ENCODE measurements at regions not wholly inside any gene's neighbourhood (a gene's known extent, or its start where the extent isn't known, plus 50 kb on each side); places are given as distances from the start of the nearest gene placed in this dataset.

DNA sequence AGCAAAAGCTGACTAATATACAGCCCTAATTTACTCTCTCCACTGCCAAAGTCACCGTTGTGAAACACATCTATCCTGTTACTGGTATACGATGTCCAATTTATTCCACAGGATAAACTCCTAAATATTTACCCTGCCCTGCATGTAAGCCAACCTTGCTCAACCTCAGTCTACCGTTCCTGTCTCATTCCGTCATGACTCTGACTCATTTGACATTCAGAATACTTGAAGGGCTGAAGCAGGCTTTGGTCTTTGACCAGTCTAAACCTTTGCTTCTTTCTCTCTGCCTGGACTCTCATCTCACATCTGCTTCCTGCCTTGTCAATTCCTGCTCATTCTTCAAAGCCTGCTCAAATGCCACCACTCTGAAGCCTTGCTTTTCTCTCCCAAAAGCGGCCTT lies 157.5 kb downstream of the SCP2D1 start:
- no peak for DNase-seq (ENCODE audit: low spot score)

DNA sequence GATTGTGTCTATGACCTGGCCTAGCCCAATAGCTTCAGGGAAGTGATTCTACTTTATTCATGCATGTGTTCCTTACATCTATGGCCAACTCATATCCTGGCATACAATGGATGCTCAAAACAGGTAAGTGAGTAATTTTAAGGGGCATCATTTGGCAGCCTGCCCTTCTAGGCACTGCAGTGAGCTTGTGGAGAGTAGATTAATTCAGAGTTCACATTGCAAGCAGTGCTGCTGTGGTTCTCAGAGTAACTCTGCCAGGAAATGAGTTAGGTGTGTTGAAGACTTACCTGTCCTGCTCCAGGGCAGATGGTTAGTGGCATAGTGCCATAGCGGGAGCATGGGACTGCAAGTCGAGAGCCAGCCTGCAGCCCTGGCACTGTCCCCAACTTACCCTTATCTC lies 158.0 kb downstream of the SCP2D1 start:
- no peak for DNase-seq (ENCODE audit: low spot score)

DNA sequence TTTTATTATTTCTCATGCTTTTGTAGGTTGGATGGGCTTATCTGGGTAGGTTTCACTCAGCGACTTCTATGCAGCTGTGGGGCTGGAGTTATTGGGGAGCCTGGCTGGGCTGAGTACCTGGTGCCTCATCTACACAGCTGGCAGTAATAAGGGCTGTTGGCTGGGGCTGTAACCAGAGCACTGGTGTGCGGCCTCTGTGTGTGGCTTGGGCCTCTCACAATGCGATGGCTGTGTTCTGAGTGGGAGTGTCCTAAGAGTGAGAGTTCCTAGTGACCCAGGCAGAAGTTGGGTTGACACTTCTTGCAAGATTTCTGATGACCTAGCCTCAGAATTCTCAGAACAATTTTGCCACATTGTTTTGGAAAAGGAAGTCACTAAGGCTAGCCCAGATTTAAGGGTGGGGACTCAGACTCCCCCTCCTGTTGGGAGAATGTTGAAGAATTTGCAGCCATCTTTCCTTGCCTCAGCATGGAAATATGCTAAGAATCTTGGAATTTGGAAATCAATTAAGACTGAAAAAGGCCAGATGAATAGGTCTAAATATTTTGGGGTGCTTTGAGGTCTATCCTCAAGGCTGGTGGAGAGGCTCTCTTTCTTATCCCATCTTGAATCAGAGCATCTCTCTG lies 158.8 kb downstream of the SCP2D1 start:
- DNase-seq (ENCODE audit: low spot score), result no peak

DNA sequence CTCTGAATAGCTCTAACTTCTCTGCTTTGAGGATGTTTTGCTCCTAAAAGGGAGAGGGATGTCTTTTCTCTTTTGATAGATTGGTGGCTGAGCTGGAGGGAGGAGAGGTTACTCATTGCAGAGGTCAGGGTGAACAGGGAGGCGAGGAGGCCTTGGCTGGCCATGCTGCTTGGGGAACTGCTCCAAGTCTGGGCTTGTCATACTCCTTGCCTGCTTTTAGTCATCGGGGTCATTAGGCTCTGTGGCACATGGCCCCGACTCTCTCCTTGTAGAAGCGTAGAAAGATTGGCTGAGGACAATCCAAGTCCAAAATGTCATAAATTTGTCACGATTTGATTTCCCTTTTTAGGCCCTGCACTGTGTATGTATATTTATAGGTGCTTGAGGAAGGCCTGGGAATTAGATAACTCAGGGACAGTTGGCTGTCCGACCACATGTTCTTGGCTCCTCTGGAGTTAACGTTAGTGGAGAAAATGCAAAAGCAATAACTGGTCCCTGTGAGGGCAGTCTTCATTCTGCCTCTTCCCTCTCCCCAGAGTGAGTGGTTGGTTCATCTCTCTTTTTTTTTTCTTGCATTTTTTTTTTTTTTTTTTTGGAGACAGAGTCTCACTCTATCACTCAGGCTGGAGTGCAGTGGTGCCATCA lies 160.1 kb downstream of the SCP2D1 start:
- DNase-seq (ENCODE audit: low spot score), result no peak

DNA sequence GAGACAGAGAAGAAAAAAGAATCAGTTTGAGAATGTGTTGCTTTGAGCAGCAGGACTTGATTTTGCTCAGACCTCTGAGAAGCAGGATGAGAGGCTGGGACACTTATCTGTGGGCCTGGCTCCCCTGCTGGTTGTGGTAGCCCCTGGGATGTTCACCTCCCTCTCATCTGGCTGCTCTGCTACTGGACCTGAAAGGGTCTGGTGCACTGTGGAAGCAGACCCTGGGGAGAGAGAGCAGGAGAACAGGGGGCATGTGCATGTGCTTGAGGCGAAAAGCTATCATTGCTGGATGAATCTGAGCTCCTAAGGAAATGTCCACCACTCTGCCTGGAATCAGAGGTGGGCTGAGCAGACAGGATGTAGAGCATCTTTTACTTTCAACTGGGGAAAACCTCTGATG lies 161.1 kb downstream of the SCP2D1 start:
- no peak for DNase-seq (ENCODE audit: low spot score)

DNA sequence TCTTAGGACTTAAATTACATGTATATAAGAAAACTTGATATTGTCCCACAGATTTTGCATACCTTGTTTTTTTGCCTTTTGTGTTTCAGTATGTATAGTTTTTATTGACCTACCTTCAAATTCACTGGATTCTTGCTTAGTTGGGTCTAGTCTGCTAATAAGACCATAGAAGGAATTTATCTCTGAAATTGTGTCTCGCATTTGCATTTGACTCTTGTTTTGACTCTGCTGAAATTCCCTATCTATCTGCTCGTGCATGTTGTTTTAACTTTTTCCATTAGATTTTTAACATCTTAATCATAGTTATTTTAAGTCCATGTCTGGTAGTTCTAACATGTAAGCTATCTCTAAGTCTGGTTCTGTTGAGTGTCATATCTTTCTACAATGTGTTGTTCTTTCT lies 163.9 kb downstream of the SCP2D1 start:
- no peak for DNase-seq (ENCODE audit: low spot score)

DNA sequence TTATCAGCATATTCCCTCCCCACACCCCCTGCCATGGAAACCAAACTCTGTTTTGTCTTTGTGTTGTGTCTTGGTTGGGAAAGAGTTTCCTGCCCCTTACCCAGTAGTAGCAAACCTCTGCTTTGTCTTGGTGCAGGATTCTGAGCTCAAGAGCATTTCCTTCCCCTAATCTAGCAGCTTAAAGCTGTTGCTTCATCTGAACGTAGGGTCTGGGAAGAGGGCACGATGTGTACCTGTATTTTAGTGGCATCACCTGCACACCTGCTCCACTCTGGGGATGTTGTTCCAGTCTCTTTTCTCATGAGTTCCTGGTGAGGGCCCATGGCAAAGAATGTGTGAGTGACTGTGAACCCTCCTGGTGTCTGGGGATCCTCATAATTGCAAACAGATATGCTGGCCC lies 164.7 kb downstream of the SCP2D1 start:
- DNase-seq (ENCODE audit: low spot score), result no peak

DNA sequence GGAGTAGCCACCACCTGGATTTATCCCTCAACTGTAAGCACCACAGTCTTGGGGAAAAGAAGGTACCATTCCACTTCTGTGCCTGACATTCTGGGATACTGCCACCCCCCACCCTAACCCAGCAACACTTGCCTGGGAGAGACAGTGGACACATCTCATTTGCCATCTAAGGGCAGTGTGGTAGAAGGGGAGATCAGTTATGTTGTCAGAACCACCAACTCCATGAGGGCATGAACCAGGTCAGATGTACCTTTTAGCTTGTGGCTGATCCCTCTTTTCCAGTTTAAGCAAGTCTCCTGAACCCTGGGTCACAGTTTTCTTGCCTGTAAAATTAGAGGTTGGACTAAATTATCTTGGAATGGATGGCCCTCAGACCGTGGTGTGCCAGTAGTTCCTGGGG lies 165.5 kb downstream of the SCP2D1 start:
- DNase-seq (ENCODE audit: low spot score), result no peak

DNA sequence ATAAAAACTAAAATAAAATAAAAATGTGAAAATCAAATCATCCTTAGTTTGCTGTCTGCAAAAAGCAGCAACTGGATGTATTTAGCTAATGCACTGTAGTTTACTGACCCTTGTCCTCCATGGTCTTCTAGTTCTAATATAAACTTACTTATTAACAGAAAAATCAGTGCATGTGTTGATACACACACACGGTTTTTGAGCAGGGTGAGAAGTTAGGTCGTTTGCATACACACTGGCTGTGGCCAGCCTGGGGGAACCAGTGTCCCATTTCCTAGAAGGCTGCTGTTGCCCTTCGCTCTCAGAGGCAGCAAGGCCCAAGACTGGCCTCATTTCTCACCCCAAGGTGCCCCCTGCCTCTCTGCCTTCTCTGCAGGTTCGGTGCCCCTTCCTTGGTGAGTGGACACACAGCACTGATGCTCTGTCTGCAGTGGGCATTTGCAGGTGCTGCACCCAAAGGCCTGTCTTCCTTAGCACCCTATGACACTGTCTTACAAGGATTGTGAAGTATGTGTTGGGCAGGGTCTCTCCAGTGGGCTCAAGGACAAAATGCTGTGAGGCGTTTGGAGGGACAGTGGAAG lies 168.5 kb downstream of the SCP2D1 start:
- no peak for DNase-seq (ENCODE audit: low spot score)

DNA sequence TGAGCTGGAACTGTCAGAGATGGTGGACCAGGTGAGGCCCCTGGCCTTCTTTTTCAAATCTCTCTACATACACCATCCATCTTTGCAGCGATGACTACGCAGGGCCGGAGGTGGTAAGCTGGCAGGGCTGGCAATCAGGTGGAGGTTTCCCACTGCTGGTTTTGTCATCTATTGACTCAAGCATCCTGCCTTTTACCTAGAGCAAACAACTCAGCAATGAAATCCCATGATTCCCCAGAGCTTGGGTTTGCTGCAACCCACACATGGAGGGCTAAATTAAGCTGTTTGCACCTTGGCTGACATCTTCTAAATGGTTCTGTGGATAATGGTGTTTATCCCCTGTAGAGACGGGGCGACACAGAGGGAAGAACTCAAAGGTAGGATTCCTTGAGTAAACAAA lies 170.2 kb downstream of the SCP2D1 start:
- DNase-seq (ENCODE audit: low spot score), result no peak

DNA sequence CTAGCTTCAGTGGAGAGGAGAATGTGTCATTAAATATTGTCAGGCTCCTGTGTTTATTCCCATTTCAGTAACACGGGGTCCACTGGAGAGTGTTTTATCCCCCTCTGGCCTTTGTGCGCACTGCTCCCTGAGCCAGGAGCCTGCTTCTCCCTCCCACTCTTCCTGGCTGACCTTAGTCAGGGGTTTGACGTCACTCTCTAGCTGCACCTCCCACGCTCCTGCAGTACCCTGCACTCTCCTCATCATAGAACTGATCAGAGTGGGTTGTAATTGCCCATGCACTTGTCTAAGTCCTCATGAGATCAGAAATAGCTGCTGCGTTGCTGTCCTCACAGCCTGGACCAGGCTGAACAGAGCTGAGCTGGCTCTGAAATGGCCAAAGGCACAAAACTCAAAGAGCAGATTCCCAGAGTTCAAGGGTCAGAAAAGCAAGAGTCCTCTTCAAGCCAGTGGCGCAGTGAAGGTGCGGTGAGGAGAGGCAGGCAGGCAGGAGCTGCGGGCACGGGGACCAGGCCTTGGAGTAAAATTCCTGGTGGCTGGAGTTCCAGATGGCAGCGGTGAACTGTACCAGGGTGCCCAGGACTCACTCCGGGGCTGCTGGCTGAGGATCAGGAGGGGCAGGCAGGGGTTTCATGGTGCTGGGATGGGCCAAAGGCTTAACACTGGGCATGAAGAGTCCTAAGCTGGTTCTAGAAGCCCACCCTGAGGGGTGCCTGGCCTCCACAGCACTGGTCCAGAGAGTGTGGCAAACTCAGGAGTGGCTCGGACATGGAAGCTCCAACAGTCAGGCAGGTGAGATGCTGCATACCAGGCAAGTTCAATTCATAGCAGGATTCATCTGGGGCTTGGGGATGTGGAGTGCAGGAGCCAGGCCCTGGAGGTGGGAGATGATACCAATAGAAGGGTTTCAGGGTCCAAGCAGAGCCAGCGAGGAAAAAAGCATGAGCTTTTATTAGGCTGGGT lies 170.9 kb downstream of the SCP2D1 start:
- no peak for DNase-seq (ENCODE audit: low spot score)

DNA sequence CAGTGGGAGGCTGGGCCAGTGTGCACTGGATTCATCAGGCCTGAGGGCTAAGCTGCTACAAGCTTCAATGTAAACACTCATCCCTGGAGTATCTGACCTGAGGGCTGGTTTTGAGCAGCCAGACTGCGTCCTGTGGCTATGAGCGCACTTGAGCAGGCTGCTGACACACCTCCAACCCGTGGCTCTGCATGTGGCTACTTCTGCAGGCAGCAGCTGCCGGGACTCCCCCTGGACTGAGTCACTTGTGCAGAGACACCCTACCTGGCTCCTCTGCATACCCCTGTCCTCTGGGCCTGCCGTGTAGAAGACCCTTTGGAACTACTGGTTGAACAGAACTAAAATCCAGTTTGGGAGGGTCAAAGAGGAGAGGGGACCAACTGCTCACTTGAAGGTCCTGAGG lies 172.0 kb downstream of the SCP2D1 start:
- no peak for DNase-seq (ENCODE audit: low spot score)

DNA sequence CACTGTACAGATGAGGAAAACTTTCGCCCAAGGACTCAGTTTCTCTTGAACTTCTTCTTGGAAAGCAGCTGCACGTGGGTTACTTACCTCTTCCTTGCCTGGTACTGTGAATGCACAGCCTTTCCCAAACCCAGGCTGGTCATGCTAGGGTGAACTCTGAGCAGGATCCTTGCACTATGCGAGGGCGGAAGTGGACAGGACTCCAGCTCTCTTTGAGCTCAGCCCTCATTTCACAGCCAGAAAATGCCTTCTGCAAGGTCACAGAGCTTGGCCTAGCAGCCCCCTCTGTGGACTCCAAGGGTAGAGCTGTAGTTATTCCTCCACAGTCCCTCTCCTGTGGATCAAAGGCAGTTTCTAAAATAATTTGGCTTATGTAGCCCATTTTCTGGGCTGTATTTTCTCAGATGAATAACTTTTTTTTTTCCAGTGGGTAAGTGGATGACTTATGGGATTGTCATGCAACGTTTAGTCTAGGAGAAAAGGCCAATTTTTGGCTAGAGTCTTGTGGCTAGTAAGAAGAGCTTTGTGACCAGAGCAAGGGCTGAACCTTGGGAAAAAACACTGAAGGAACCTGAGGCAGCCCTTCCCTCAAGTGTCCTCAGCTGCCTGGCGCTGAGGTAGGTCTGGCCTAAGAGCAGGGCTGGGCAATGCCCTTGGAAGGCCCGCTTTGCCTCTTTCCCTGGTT lies 172.7 kb downstream of the SCP2D1 start:
- DNase-seq (ENCODE audit: low spot score), result peak; percentile 16

DNA sequence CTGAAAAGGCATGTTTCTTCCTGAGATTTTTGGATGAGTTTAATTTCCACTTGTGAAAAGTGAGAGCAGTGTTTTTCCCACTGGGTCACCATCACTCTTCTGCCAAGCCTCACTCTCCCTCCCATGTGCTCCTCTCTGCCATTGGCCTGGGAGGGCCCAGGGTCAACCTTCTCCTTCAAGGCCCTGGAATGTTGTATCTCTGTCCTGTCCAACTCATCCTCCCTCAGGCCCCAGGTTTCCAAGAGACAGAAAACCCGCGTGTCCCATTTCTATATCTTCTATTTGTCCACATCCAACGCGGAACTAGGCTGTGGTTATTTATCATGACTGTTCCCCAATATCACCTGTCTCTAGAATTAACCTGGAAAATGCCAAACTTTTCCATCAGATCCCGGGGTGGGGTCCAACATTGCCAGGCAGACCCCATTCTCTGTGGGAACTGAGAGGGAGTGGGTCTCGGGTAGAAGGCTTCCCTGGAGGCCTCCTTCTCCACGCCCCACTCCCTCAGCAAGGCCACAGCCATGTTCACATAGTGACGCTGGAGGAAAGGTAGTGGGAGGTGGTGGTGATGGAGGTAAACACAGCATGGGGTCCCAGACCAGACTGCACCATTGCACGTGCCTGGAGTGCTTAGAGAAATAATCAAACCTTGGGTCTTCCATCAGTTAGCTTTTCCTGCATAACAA lies 173.5 kb downstream of the SCP2D1 start:
- no peak for DNase-seq (ENCODE audit: low spot score)

DNA sequence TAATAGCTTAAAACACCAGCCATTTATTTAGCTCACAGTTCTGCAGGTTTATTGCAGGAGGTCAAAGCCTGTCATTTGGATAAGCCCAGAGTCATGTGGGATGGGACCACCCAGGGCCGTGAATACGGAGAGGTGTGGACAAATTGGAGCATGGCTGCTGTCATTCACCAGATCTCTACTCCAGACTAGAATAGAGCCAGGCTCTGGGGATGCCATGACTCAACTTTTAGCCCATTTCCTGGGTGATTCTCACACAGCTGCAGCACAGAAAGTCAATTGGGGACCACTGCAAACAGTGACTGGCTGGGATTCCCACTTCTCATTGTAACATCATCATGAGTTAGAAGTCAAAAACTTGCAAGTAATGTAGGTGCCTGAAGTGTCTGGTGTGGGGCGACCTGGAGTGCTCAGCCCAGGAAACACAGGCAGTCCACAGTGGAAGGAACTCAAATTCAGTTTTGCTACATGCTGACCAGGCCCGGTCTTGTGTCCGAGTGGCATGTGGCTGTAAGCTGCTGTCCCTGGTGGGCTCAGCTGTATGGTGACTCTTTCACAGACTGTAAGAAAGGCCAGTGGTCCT lies 174.3 kb downstream of the SCP2D1 start:
- no peak for DNase-seq (ENCODE audit: low spot score)

DNA sequence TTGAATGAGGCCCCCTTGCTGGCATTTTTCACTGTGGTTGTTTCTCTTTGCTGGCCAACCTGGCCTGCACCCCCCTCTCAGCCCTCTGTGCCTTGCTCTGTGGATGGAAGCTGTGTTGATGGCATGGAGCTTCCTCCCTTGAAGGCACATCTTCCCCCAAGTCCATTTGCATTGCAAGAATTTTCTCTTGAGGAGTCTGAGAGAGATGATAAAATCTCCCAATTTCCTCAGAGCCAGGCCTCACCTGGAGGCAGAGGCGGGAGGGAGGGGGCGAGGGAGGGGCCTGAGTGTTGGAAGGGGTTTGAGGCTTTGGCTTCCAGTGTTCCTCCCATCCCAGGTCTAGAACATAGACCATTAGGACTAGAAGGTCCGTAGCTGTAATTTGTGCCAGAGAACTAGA lies 175.1 kb downstream of the SCP2D1 start:
- no peak for DNase-seq (ENCODE audit: low spot score)

DNA sequence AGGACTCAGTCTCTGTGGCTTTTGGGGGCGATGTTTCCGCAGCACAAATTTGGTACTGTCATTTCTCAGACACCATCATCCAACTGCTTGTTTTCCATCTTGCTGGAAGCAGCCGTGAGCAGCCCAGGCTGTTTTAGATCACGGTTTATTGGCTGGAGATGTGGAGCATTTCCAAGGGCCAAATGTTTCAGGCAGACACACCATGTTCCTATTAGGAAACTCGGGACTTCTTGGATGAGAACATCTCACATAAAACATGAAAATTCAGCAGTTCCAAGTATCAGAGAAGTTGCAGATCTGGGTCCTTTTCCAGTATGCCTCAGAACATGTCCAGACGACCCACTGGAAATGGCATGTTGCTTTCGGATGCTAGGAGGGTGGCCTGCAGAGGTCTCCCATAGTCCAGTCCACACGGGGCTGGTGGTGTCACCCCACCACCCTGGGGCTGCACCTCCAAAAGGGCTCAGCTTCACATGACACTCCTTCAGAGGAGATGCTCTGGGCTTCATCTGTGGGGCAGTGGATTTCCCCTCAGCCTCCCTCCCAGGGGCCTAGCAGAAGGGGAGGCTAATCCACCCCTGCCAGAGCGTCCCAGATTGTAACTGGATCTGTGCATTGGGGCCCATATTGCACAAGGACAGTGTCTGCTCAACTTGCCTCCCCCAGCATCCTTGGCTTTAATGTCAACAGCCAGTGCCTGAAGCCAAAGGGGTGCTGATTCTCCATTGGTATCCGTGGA lies 176.3 kb downstream of the SCP2D1 start:
- DNase-seq (ENCODE audit: low spot score), result no peak

DNA sequence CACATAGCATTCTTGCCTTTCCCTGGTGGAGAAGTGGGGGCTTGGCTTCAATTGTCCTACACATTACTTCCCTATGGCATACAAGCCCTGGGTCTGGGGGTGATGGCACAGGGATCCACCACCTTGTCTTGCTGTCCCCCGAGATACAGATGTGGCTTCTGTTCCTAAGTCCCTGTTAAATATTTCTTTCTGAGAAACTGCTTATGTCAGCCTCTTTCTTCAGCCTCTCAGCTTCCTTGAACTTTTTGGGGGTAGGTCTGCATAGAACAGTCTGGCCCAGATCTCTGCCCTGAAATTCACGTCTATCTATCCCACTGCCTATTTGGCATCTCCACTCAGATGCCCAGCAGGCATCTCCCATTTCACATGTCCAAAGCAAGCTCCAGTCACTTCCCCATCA lies 177.4 kb downstream of the SCP2D1 start:
- DNase-seq (ENCODE audit: low spot score), result no peak

DNA sequence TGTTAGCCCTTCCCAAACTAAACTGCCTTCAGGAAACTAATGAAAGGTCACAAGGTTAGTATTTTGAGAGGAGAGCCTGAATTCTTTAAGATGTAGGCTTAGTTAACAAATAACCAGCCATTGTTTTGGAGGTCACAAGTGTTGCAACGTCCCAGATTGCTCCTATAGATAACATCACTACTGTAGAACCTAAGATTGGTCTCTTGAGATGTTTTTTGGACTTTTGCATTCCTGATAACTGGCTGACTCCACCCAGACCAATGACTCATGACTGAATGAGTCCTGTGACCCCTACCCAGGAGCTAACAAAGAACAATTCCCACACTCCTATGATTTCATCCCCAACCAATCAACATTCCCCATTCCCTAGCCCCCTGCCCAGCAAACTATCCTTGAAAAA lies 178.8 kb downstream of the SCP2D1 start:
- DNase-seq (ENCODE audit: low spot score), result no peak

DNA sequence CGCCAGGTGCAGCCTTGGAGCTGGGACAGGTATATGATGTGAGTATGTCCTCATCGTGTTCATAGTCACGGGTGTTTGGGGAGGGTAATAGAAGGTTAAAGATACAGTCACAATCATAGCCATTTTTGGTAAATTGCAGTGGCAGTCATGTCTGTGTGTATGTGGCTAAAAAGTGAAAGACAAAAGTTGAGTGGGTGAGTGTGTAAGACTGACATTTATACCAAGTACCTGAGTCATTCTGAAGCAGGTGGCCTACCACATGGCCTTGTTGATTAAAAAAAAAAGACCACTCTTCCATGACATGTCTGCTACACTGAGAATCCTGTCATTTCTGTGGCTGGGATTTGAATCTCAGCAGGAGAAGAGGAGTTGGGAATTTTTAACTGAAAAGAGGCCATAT lies 181.9 kb downstream of the SCP2D1 start:
- DNase-seq (ENCODE audit: low spot score), result no peak

DNA sequence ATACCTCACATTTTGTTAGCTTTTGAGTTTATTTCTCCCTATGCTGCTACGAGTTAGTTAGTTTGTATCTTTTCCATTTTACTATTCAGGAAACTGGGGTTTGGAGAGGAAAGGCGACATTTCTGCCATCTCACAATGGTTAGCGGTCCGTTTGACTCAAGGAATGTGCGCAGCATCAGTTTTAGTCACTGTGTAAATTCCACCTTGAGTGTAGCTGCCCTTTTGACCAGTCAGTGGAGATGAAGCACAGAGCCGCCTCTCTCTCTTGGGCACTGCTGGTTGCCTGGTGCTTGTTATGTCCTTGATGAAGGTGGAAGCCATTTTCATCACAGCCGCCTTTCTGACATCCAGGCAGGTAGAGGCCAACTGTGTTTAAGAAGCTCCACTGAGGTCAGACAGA lies 185.5 kb downstream of the SCP2D1 start:
- no peak for DNase-seq (ENCODE audit: low spot score)
